HG03139 (cell line): ENCODE measurements at regions not wholly inside any gene's neighbourhood (a gene's known extent, or its start where the extent isn't known, plus 50 kb on each side); places are given as distances from the start of the nearest gene placed in this dataset.
"Not testable (repeated sequence)": the region's sequence is repeated elsewhere in the genome, so short reads cannot be mapped to it uniquely, and the experiment has no call there.

ENCODE experiments used
- ATAC-seq: cut with Tn5 transposase; IDR thresholded peaks from one replicate; pipeline ENCODE4 v1.9.1; 2021; ENCODE audit not compliant: unreplicated experiment

DNA sequence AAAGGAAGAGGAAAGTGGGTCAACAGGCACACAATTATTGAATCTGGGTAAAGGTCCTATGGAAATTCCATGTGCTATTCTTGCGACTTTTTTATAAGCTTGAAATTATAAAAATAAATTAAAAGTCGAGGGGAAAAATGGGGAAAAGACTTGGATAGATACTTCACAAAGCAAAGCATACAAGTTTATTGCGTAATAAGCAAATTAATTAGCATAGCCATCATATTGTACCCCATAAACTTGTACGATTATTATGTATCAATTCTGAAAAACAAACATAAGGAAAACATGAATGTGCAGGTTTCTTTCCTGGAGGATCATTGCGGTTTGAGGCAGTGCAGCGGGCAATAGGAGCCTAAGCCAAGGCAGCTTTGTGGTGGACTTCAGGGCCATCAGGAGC is 351.6 kb upstream of the NOX3 start:
- ATAC-seq = no peak

GRCh38 chr6:155801046-155801445 is 345.4 kb upstream of the NOX3 start:
- no peak for ATAC-seq

- not testable (repeated sequence) for ATAC-seq
These were observed 343.2 kb upstream of the NOX3 start for GRCh38 chr6:155798876-155799275.

DNA sequence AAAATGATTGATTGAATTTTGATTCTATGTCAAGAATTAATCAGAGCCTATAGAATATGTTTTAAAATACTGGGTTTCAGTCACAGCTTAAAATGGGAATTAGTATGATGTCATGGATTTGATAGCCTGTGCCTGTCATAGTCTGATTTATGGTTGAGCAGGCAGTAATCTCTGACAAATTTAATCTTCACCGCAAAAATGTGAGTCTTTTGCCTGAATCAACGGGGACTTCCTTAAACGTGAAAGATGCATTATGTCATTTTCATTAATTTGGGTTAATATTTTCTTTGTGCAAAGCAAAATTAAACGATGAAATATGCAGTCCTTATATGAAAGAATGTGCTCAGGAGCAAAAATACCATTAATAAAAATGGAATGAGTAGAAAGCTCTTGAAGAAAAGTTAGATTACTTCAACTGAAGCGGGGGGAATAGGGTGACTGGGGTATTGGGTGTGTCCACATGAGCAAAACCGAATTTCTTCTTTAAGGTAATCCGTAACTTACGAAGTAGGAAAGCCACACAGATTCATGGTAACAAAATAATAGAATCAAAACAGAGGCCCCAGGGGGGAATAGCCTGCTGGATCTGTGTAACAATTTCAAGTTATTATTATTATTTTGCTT is 339.6 kb upstream of the NOX3 start:
- no peak for ATAC-seq

GRCh38 chr6:155791891-155792290 is 336.3 kb upstream of the NOX3 start:
- no peak for ATAC-seq

DNA sequence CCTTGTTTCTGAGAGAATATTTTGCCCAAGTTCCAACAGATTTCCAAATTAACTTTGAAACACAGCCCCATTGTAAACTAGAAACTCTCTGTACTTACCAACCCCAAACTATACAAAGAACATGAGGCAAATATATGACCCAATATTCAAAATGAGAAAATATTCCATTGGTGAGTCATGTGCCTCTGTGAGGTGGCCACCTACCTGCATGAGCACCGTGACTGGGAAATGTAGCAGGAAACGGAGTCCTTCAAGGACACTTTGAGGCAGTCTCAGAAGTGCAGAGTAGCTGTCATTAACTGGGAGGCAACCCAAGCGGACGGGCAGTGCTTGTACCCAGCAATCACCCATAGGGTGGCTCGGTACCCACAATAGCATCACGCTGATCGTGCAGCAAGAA is 335.5 kb upstream of the NOX3 start:
- no peak for ATAC-seq

DNA sequence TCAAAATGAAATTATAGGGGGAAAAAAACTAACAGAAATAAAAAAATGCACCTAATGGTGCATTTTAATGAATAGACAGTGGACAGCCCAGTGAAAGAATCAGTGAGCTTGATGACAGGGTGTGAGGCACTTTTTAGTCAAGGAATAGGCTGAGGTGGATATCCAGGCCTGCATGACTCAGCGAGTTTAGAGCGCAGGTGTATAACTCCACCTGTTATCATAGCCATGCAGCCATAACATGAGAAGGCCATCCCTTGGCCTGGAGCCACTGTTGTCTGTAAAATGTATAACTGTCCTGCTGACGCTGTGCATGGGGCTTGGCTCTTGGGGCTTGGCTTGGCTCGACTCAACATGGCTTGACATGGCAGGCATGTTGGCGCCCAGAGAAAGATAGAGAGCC is 331.5 kb upstream of the NOX3 start:
- no peak for ATAC-seq

DNA sequence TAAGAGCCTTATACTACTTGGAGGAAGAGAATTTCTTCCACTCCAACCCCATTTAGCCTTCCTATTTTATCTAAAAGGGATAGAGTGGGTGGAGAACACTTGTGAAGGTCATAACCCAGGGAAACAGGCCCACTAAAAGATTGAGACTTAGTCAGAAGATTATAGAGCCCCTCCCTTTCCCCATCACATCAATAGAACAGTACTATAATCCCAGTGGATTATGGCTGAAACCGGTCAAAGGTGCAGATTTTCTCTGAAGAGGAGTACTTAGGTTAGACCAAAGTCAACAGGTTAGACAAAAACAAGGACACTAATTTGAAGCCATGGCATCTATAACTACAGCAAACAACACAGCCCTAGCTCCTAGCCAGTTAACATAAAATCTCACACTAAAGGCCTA is 330.9 kb upstream of the NOX3 start:
- no peak for ATAC-seq

DNA sequence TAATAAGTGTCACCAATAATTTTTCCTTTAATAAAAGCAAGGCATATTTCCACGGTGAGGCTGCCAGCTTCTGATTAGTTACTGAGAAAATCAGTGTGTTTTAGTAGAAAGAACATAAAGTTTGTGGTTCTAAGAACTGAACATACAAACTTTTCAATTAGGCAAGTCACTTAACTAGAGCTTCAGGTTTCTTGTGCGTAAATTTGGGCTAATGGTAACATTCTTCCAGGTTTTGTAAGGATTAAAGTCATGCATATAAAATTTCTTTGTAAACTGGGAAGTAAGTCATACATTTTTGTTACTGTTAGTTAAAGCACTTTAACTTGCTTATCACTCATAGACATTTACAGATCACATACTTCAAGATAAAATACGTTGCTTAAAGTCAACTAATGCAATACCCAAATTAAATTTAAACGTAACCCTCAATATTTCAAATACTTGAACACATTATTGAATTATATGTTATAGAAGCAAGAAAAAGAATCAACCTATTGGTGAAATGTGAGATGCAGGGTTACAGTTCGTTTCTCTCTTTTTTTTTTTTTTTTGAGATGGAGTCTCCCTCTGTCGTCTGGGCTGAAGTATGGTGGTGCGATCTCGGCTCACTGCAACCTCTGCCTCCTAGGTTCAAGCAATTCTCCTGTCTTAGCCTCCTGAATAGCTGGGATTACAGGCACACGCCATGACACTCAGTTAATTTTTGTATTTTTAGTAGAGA is 327.3 kb upstream of the NOX3 start:
- ATAC-seq = no peak

GRCh38 chr6:155782320-155782731 is 326.7 kb upstream of the NOX3 start:
- no peak for ATAC-seq

- no peak for ATAC-seq
These were observed 323.8 kb upstream of the NOX3 start for GRCh38 chr6:155779456-155779855.

DNA sequence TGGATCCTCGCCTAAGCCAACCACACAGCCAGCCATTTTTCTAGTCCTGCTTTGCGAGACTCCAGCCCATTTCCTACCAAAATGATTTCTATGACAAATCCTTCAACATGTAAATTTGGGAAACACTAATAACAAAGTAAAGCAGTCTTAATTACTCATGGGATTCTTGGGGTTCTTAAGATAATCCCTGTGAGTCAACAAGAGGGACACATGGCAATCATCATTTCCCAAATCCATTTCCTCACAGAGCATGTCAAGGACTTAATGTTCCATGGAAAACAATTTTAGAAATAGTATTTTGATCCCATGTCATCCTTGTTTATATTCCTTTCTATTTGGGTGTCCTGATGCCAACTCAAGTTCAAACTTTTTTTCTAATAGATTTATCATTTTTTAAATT is 322.7 kb upstream of the NOX3 start:
- no peak for ATAC-seq

- no peak for ATAC-seq
These were observed 316.2 kb upstream of the NOX3 start for GRCh38 chr6:155771822-155772221.

DNA sequence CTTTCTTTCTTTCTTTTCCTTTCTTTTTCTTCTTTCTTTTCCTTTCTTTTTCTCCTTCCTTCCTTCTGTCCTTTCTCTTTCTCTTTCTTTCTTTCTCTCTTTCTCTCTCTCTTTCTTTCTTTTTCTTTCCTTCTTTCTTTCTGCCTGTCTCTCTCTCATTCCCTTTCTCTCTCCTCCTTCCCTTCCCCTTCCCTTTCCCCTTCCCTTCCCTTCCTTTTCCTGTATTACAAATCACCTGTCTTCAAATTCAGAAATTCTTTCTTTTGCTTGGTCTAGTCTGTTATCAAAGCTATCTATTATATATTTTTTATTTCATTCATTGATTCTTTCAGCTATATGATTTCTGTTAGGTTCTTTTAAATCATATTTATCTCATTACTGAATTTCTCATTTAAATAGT is 315.2 kb upstream of the NOX3 start:
- ATAC-seq = no peak

- ATAC-seq = no peak
These were observed 314.7 kb upstream of the NOX3 start for GRCh38 chr6:155770313-155770712.

DNA sequence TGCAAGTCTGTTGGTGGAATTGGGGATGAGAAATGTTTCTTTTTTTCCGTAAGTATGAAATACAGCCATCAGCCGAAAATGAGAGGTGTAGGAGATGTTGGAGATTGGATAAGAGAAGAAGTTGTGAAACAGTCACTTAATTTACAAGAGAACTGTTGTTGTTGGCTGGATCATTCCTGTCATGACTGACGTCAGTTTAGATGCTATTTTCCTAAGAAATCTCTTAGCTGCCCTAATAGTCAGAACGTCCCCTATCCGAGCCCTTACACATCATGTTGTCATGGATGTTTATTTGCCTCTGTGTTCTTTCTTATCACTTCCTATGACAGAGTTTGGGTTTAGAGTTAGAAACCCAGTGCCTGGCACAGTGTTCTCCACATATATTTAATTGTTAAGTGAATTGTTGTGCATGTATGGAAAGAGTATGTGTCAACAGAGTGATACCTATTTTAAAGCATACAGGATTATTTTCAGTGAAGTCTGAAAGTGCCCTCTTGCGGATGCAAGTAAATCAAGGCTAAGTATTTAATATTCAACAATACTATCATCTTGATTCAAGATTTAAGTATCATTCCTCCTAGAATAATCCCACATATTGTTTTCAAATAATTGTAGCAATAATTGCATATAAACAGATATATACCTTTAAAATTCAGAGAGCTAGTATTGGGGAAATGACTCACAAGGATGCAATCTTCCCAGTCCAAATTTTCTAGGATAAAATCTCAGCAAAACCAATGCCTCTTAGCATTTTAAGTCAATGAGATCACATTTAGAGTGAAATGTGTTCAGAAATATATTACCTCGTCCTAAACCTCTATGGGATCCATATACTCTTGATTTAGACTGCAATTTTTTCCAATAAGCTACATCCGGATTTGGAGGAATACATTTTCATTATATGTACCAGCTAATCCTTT is 309.9 kb upstream of the NOX3 start:
- no peak for ATAC-seq

- ATAC-seq = no peak
These were observed 307.0 kb upstream of the NOX3 start for GRCh38 chr6:155762649-155763048.

- no peak for ATAC-seq
These were observed 299.8 kb upstream of the NOX3 start for GRCh38 chr6:155755452-155755851.

- ATAC-seq = not testable (repeated sequence)
These were observed 293.1 kb upstream of the NOX3 start for GRCh38 chr6:155748778-155749177.

DNA sequence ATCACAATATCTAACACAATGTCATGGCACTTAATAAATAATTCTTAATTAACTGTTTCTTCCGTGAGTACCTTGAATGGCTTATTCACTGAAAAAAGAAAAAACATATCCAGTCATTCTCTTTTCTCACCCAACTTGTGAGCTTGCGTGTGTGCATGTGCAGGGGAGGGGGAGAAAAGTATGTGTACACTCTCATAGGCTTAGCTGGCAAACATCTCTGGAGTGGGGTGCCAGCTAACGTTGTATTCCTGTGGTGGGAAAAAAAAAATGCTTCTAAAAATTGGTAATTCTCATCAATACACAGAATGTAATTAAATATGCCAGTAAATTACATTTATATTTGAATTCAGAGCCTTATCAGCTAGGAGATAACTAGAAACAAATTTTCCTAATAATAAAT is 291.9 kb upstream of the NOX3 start:
- no peak for ATAC-seq

DNA sequence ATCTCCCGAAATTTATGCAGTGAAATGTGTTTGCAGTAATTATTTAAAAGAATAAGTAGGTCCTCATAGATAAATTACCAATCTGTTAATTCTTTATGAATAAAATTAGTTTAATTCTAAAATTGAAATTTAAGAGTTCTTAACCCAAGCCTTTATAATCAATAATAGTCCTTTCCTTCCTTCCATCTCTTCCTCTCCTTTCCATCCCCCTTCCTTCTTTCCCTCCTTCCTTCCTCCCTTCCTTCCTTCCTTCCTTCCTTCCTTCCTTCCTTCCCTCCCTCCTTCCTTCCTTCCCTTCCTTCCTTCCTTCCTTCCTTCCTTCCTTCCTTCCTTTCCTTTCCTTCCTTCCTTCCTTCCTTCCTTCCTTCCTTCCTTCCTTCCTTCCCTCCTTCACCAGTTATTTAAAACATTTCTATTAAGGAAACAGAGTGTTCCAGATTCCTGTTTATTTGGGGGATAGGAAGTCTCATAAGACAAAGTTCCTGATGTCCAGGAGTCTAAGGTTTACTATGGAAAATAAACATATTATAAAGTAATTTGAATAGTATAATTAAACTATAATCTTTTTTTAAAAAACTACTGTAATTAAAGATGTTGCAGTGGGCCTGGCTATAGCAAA is 285.3 kb upstream of the NOX3 start:
- ATAC-seq = no peak
